NCI-H146 treated with DMSO at 0.1 percent for 48 hours (cell line): ENCODE measurements at regions not wholly inside any gene's neighbourhood (a gene's known extent, or its start where the extent isn't known, plus 50 kb on each side); places are given as distances from the start of the nearest gene placed in this dataset.

Experiments
- DNase-seq: peaks from one replicate; lab custom pipeline; 2025; ENCODE audit not compliant: unreplicated experiment; lab: John Stamatoyannopoulos, UW

DNA sequence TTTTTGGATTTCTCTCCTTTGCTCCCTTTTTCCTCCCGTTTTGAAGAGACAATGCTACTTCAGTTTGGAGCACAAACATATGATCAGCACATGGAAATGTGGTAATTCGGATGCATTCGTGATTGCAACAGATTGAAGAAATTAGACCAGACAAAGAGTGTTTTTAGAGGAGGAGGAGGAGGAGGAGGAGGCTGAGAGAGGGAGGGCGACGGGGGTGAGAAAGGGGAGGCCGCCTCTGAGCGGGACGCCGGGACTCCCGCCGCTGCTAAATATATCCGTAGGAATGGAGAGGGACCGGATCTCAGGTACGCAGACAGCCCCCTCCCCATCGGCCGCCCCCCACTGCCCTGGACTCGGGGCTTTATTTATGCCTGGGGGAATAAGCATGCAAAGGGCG lies 179.3 kb downstream of the SEC14L1 start:
- DNase-seq = no peak

DNA sequence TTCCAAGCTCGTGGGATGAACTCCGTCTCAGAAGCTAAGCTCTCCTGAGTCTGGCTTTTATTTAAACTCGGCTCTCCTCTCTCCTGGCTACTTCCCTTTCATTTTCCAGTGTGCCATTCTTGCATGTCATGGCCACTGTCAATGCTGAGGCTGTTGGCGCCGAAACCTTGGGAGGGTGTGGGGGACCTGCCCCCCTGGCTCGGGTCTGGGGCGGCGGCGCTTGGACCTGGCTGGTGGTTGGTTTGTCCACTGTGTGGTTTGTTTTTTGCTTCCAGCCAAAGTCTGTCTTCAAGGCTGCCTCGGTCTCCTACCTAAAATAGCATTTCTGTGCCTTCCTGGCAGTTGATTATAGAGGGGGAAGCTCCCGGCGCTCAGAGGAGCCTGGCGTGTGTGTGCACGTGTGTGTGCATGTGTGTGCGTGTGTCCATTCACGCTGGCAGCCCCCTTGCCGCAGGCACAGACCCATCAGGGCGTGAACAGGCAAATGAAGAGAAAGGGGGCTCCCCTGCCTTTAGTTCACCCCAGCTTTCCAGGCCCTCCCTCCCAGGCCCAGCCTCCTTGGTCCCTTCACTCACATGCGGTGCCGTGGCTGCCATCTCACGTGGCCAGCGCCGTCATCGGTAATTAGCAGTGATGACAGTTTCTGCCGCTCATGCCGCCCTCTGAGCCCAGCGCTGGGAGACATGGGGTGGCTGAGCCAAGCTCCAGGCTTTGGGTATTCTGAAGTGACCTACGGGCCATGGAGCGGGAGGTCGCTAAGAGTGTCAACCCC lies 179.9 kb downstream of the SEC14L1 start:
- no peak for DNase-seq

DNA sequence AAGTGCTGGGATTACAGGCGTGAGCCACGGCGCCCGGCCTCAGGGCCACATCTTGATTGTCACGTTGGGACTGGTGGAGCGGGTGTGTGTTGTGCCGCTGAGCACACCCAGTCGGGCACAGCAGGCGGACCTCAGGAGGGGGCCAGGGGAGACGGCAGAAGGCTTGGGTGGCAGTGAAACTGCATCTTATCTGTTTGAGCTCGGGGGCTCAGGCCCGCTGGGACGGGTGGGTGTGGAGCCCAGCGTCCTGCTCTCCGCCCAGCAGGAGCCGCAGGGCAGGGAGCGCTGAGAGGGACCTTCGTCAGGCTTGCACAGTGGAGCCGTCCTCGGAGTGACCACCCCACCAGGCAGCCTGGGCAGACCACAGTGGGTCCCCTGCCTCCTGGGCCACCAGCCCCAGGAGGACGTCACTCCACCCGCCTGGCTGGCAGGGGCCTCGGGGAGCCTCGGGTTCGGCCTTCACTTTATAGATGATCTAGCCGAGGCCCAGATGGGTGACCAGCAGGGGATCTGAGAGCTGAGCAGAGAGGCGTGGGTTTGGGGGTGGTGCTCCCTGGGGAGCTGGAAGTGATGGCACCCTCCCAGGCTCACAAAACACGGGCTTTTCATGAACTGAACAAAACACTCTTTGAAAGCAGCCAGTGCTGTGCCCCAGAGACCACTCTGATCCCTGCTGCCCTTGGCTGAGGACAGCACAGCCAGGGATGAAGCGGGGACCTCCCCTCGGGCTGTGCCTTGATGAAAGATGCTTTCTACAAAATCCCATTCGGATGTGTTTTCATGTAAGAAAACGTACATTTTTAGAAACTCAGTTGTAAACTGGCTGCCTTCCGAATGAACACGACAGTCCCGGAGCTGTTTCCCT lies 181.1 kb downstream of the SEC14L1 start:
- no peak for DNase-seq

DNA sequence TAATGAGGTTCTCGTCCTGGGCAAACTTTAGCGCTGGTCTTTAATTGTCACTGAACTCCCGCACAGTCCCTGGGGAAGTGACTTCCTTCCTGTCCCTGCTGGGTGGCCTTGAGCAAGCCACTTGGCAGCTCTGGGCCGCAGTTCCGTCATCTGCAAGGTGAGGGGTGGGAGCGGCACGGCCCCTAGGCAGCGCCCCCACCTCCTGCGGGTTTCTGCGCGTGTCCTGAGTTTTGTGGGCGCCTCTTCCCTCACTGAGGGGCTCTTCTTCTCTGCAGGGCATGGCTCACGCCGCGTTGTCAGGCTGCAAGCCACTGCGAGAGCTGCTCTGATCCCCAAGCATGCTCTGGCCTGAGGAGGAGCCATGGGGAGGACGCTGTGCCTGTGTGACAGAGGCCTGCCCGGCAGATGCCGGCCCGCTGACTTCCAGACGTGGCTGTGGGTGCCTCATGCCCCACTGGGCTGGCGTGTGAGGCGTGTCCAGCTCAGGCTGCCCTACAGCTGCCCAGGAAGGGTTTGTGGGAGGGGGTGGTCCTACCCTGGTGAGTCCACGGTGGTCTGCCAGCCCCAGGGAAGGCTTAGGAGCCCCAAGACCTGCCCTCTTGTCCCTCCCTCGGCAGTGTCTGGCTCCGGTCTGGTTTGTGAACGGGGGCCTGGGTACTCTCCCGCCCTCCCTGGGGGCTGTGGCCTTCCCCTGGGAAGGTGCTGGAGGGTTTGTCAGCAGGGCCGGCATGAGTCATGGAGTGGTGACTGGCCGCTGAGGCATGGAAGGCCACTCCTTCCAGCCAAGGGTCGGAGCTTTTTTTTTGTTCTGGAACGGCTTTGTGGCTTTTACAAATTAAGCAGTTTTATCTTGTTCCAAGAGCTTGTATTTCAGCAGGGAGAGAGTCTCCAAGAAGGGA lies 182.0 kb downstream of the SEC14L1 start:
- DNase-seq = no peak

DNA sequence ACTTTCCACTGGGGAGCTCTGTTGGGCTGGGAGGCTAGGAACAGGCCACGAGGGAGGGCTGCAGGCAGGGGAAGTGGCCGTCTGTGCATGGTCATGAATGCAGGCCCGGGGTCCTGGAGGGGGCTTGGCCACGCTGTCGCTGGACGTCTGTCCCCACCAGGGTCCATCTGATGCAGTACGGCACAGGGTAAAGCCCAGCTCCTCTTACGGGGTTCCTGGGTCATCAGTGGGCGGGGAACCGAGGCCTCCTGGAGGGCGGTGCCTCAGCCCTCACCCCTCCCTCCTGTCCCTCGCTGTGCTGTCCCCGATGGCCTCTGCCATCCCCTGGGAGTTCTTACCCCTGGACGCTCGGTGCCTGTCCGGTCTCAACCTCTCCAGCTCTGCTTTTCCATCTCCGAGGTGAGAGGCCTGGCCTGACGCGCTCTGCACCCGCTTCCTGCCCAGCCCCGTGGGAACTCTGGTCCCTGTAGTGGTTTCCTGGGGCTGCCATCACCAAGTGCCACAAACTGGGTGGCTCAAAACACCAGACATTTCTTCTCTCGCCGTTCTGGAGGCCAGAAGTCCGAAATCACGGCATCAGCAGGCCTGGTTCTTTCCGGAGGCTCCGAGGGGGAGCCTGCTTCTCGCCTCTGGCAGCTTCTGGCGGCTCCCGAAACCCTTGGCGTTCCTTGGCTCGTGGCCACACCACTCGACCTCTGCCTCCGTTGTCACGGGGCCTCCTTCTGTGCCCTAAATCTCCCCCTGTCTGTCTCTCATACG lies 182.8 kb downstream of the SEC14L1 start:
- no peak for DNase-seq

DNA sequence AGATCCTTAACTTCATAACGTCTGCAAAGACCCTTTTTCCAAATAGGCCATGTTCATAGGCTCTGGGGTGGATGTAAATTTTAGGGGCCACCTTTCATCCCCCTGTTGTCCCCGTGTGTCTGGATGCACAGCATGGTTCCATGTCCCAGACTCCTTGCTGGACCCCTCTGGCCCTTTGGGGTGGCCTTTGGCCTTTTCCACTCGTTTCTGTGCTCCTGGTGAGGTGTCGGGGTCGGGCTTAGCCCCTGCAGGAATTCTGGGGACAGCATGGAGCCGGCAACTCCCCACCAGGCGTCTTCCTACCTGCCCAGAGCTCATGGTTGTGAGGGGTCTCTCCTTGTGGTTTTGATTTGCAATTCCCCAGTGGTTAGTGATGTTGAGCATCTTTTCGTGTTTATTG lies 183.5 kb downstream of the SEC14L1 start:
- DNase-seq = no peak

DNA sequence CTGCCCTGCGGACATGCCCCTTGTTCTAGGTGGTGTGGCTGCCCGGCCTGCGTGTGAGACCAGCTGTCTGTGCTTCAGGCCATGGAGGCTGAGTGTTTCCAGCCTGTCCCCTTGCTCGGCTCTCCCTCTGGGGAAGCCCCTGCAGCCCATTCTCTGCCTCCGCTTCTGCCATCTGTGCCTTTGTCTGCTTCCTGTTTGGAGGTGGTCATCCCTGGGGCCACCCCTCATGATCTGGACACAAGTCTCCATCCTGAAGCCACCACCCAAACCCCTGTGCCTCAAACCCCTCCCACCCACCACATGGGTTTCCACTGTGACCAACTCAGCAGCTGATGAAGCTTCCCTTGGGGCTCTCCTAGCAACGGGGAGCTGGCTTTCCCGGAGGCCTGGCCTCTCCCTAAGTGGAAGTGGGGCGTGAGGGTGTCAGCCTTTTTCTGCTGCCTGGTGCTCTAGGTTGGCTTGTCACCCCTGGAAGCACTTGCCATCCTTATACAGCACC lies 184.9 kb downstream of the SEC14L1 start:
- no peak for DNase-seq

DNA sequence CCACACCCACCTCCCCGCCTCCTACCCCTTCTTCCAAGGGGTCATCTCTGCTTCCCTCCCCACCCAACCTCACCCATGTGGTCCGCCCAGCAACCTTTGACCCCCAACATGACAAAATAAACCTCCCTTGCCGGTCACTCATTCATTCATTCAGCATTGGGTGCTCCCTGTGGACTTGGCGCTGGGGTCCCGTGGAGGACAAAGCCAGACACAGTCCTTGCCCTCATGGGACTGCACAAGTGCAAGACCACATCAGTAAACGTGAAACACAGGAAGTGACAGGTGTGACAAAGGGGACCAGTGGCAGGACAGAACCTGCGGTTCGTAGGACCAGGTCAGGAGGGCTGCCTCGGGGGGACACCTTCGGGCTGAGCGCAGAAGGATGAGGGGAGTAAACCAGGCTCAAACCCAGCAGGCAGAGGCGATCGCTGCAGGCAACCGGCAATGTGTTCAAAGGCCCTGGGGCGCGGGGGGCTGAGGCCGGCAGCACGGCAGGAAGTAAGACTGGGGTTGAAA lies 185.4 kb downstream of the SEC14L1 start:
- no peak for DNase-seq

DNA sequence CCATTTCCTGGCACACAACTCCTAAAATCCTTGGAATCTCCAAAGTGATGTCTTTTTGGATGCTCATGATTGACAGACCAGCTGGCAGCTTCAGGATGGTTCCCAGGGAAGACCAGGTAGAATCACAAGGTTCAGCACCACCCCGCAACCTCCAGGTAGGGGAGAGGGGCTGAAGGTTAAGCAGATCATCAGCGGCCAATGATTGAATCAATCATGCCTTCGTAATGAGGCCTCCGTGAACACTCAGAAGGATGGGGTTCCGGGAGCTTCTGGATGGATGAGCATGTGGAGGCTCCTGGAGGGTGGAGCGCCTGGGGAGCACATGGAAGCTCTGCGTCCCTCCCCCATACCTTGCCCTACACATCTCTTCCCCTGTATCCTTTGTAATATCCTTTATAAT lies 185.9 kb downstream of the SEC14L1 start:
- no peak for DNase-seq

DNA sequence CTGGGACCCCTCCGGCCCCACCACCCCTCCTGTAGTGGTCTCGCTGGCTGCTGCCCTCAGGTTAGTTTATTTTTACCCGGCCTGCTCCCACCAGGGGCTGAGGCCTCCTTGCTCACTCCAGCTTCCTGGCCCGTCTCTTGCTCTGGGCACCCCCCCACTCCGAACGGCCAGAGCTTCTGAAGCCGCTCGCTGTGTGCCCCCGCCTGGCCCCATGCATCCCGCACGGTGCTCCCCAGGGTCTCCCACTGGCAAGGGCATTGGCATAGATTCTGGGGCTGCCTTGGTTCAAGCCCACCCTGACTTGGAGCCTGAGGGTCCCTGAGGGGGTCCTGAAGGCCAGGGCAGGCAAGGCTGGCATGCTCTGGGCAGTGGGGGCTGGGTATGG lies 186.4 kb downstream of the SEC14L1 start:
- DNase-seq = no peak

DNA sequence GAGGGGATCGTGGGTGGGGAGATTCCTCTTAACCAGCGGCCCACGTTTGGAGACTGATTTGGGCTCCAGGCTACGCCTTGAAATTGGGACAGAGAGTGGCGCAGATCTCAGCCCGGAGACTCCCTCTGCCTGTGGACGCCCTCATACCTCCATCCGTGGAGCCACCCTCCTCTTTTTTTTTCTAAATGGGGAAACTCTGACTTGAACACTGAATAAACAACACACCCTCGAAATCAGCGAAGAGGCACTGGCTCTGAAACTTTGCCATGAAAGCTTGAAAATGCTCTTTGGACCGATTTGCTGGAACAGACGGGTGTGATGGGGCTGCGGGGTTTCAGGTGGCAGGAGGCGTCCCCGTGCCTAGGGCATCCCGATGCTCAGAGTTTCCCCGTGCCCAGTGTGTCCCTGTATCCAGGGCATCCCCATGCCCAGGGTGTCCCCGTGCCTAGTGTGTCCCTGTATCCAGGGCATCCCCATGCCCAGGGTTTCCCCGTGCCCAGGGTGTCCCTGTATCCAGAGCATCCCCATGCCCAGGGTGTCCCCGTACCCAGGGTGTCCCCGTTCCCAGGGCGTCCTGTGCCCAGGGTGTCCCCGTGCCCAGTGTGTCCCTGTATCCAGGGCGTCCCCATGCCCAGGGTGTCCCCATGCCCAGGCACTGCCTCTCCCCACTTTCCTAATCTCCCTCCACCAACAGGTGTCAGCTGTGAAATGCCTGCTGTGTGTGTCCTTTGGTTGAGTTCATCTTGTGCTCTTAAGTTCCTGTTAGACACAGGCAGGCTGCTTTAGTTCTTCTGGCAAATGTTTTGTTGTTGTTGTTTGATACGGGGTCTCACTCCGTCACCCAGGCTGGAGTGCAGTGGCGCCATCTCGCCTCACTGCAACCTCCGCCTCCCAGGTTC lies 187.0 kb downstream of the SEC14L1 start:
- no peak for DNase-seq

DNA sequence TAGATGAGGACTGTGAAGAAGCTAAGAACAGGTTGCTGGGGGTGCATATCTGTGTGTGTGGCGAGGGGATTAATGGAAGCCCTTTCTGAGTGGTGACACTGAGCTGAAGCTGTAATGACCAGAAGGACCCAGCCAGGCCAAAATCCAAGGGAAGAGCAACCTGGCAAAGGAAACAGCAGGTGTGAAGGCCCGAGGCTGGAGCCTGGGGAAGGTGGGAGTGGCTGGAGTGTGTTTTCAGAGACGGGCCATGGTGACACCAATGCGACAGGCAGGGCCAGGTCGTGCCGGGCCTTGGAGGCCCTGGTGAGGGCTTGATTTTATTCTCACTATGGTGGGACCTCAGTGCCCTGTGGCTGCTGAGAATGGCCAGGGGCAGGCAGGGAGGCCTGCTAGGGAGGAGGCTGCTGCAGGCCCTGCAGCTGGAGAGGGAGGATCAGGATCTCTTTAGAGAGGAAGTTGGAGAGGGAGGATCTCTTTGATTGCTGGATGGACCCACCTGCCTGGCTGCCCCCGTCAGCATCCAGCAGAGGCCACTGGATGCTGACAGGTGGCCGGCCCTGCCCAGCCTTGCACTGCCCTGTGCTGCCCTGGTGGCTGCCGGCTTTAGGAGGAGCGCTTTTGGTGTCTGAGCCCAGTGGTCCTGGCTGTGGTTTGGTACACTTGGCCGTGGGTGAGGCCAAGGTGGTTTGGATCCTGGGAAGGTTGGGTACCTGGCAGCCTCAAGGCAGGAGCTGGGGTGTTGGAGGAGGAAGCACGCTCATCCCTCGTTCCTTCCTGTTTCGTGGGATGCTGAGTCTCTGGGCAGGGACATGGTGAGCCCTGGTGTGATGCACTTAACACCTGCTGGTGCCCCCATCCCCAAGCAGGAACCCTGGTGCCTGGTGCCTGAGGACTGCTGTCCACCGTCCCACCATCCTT lies 188.3 kb downstream of the SEC14L1 start:
- no peak for DNase-seq

DNA sequence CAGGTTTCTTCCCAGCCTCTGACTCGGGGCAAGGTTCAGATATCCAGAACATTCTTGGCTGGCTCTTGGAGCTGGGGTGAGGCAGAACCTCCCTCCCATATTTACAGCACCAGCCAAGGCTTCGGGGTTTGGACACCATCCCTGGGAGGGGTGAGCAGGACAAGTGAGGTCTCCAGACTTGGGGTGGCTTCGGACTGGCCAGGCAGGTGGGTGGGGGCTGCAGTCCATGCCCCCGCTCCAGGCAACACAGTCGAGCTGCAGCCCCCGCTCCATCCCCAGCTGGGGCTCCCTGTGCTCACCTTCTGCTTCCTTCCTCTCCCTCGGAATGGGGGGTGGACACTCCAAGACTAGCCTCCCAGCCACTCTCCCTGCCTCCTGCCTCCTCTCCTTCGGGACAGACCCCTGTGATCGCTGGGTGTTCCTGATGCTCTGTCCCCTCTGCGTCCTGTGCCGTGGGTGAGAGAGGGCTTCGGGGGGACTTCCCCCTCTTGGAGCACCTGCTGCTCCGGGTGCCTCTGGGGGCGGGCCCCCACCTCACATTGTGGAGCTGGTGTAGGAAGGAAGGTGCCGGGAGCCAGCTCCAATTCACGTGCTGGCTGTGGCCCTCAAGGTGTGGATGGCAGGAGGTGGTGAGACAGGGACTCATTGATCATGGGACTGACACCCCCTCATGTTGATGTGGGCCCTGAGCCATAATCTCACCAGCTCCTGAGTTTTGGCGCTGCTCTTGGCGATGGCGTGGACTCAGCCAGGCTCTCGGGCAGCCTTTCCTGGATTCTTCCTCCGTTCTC lies 189.2 kb downstream of the SEC14L1 start:
- DNase-seq = no peak

DNA sequence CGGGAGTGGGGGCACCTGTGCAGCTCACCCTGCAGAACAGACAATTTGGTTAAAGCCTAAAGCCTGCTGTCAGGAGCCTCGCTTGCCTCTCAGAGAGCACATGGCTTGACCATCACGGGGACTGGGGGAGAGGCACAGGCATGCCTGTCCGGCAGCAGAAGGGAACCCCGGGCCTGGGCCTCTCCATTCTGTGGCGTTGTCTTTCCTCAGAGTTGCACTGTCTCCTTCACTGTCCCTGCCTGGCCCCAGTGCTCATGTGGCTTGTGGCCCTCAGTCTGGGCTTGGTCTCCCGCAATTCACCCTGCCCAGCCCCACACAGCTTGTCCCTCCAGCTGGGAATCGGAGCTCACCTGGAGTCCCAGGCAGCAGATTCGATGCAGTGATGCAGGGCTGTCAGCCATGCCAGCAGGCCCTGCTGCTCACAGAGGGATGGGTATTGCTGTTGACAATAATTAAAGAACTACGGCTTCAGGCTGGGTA lies 189.9 kb downstream of the SEC14L1 start:
- DNase-seq = no peak

DNA sequence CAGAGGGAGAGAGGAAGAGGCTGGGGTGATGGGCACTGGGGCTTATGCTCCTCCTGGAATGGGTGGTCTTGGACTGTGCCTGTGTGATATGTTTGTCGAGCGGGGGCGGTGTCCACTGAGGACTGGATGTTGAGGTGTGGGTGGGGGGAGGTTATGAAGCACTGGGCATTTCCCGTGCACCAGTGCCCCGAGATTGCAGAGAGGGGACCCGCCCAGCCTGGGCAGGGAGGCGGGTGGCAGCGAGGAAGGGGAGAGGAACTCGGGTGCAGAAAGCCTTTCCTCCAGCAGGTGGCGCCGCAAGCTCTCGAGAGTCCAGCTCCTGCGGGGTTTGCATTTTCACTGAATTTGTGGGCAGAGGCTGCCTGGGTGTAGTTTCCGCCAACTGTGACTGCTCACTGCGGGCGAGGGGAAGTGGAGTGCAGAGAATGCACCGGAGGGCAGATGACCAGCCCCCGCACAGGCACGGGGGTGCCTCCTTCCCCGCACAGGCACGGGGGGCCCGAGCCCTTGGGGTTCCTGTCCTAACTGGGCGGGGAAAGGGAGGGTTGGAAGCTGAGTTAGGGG lies 190.6 kb downstream of the SEC14L1 start:
- peak; percentile 66 for DNase-seq

DNA sequence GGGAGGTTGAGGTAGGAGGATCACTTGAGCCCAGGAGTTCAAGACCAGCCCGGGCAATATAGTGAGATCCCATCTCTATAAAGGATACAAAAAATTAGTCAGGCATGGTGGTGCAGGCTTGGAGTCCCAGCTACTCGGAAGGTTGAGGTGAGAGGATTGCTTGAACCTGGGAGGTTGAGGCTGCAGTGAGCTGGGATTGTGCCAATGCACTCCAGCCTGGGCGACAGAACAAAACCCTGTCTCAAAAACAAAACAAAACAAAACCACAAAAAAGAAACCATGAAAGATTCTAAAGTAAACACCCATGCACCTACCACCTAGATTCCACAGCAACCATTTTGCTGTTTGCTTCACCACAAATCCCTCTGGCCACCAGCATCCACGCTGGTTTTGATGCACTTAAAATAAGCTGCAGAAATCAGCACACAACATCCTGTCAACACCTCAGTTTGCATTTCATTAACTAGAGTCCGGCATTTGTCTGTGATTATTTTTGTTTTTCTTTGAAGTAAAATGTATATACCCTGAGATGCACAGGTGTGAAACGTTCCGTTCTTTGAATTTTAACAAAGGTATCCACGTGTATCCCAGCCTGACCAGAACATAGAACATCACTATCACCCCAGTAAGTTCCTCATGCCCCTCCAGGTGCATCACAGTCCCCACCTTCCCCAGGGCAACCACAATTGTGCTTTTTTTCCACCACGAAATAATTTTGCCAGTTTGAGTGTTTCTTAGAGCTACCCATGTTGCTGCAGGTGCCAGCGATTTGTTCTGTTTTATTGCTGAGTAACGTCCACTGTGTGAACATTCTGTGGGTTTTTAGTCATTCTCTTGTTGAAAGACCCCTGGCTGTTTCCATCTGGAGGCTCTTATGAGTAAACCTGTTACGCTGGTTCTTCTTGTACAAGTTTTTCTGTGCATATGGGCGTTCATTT lies 191.5 kb downstream of the SEC14L1 start:
- DNase-seq = no peak
